ENCODE measurements at regions not wholly inside any gene's neighbourhood (a gene's known extent, or its start where the extent isn't known, plus 50 kb on each side); places are given as distances from the start of the nearest gene placed in this dataset.

DNA sequence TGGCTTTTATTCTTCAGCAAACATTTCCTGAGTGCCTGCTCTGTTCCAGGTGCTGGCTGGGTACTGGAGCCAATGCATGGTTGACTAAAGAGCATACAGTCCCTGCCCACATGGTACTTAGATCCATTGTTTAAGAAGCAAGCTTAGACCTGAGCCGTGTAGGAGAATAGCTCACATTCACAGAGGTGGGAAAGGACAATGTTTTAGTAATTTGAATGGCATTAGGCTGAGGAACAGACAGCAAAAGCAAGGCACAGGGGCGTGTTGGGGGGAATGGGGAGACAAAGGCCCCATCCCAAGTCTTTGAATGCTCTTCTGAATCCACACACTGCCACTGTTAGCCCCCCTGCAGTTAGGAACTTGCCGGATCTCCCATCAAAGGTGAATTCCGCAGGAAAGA lies 388.2 kb upstream of the RGMA start:
- 35 to 55% methylated on average over 4 of the region's 4 CpGs for WGBS, 2 donors
- no peak overlapping the region for H3K27ac ChIP-seq

DNA sequence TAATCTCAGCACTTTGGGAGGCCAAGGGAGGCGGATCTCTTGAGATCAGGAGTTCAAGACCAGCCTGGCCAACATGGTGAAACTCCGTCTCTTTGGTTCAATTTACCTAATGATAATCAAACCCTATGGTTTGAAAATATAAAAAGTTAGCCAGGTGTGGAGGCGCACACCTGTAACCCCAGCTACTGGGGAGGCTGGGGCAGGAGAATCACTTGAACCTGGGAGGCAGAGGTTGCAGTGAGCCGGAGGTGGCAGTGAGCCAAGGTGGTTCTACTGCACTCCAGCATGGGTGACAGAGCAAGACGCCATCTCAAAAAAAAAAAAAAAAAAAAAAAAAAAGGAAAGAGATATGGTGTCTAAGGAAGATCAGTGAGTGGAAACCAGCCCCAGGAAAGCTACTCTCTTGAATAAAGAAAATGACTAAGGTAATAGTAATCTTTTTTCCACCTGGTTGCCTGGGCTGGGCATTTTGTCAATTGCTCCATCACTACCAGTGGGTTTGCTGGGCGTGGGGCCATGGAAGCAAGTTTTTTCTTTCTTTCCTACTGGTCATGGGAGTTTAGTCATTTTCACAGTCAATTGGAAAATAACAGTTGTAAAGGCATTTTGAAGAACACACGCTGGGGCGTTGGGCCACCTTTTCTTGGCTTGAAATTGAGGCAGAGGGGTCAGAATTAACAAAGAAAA lies 387.6 kb upstream of the RGMA start:
- TF ChIP-seq, protein P1, sequence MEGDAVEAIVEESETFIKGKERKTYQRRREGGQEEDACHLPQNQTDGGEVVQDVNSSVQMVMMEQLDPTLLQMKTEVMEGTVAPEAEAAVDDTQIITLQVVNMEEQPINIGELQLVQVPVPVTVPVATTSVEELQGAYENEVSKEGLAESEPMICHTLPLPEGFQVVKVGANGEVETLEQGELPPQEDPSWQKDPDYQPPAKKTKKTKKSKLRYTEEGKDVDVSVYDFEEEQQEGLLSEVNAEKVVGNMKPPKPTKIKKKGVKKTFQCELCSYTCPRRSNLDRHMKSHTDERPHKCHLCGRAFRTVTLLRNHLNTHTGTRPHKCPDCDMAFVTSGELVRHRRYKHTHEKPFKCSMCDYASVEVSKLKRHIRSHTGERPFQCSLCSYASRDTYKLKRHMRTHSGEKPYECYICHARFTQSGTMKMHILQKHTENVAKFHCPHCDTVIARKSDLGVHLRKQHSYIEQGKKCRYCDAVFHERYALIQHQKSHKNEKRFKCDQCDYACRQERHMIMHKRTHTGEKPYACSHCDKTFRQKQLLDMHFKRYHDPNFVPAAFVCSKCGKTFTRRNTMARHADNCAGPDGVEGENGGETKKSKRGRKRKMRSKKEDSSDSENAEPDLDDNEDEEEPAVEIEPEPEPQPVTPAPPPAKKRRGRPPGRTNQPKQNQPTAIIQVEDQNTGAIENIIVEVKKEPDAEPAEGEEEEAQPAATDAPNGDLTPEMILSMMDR (IDR thresholded peaks at IDR 0.05), result no peak
- Histone ChIP-seq H3K4me3 (no peak overlapping the region), H3K36me3 (no peaks in the 10 kb centered on the region), H3K4me1 (peaks cover 0 to 12% (median 0%) of the 10 kb centered on the region in 9 donors), H3K27me3 (no peaks in the 10 kb centered on the region), H3K9me3 (no peaks in the 10 kb centered on the region), H3K27ac (no peak overlapping the region)
- 79% methylated on average over 8 of the region's 8 CpGs for WGBS, 2 donors
- DNase-seq, result no peak
- ATAC-seq, result no peak
- intact Hi-C loops (cut with DNase I), result loop anchor here in 1 of 10 donors (5.0 kb wide), 1 partner anchor 389 kb away; the partner anchor contains the start of gene RGMA

More for the DNA sequence above, 388.2 kb upstream of the RGMA start:
- Histone ChIP-seq H3K27me3 (no peaks in the 10 kb centered on the region), H3K4me3 (no peak overlapping the region), H3K36me3 (no peaks in the 10 kb centered on the region), H3K4me1 (peaks cover 0 to 12% (median 0%) of the 10 kb centered on the region in 9 donors), H3K9me3 (no peaks in the 10 kb centered on the region)
- DNase-seq, result no peak
- intact Hi-C loops (cut with DNase I), result loop anchor here in 1 of 10 donors (5.0 kb wide), 1 partner anchor 390 kb away; the partner anchor contains the start of gene RGMA
- TF ChIP-seq, protein P1 (IDR thresholded peaks at IDR 0.05), result no peak
- no peak for ATAC-seq

DNA sequence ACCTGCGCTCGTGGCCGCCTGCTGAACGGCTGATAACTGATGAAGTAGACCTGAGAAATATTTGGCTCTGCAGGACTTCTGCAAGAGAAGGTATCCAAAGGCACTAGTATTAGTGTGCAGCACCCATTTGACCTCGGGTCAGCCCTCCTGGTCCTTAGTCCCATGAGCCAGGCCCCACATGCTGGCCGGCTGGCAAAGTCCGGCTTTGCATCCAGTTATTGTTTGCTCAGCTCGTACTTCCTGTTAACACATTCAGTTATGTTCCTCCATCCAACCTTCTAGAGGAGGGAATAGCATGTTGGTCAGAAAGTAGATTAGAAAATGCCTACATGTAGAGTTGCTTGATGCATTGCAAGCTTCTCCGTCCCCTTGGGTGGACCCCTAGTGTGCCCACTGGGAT lies 385.7 kb upstream of the RGMA start:
- TF ChIP-seq, protein P1 (IDR thresholded peaks at IDR 0.05), result no peak
- Histone ChIP-seq H3K27ac (no peak overlapping the region), H3K4me1 (peaks cover 0 to 12% (median 0%) of the 10 kb centered on the region in 9 donors), H3K27me3 (no peaks in the 10 kb centered on the region), H3K9me3 (no peaks in the 10 kb centered on the region), H3K36me3 (no peaks in the 10 kb centered on the region), H3K4me3 (no peak overlapping the region)
- ATAC-seq (no peak), DNase-seq (no peak)
- WGBS, 2 donors, result 67 to 78% methylated on average over 9 of the region's 9 CpGs
- intact Hi-C loops (cut with DNase I), result loop anchor here in 1 of 10 donors (5.0 kb wide), 1 partner anchor 387 kb away; the partner anchor contains the start of gene RGMA

DNA sequence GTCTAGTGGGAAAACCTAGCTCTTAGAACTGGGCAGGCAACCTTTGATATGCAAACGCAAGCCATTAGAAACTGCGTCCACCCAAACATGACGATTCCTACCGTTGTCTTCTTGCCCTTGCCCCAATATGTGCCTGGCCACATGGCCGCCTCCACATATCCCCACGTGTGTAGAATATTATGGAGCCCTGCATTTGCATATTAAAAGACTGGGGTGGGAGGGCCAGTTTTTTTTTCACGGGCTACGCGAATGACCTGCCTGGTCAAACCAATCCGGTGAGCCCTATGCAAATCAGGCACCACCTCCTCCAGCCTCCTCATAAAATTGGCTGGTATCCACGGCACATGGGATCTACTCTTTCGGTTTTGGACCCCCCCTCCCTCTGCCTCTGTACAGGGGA lies 381.0 kb upstream of the RGMA start:
- whole genome bisulfite sequencing, 2 donors, result 76 to 78% methylated on average over 12 of the region's 12 CpGs
- intact Hi-C loops (cut with DNase I), result no loop called here
- no peaks in the 10 kb centered on the region for H3K36me3 ChIP-seq
- DNase-seq (no peak), ATAC-seq (no peak)
- no peaks in the 10 kb centered on the region for H3K9me3 ChIP-seq
- TF ChIP-seq, protein P1 (IDR thresholded peaks at IDR 0.05), result no peak
- no peaks in the 10 kb centered on the region for H3K27me3 ChIP-seq
- no peak overlapping the region for H3K4me3 ChIP-seq
- H3K27ac ChIP-seq, result no peak overlapping the region
- H3K4me1 ChIP-seq, result peaks cover 0 to 5% (median 0%) of the 10 kb centered on the region in 9 donors

All from heart right ventricle (tissue), 16 donors.